Liver (tissue), 3 donors: ENCODE measurements at regions not wholly inside any gene's neighbourhood (a gene's known extent, or its start where the extent isn't known, plus 50 kb on each side); places are given as distances from the start of the nearest gene placed in this dataset.

Experiments
- ATF3 ChIP-seq: IDR thresholded peaks from 2 replicates; pipeline ENCODE4 v1.6.1; 2016; ENCODE audit warnings: antibody characterized with exemption
- CTCF ChIP-seq: fragments of 150-350 bp; IDR thresholded peaks from 2 replicates; pipeline ENCODE4 v1.5.1; 2017; ENCODE audit warnings: improper control_type of control experiment, low read depth, low read length; ENCODE audit not compliant: missing input control
- EGR1 ChIP-seq, 2 donors: IDR thresholded peaks; 2 replicates each; pipeline ENCODE4 v1.6.1; 2016 to 2018; ENCODE audit warnings: antibody characterized with exemption in 2 of 2, low read depth in 2 of 2
- FOXA1 ChIP-seq: IDR thresholded peaks from 2 replicates; pipeline ENCODE4 v1.6.1; 2016; ENCODE audit warnings: antibody characterized with exemption
- GABPA ChIP-seq, 2 donors: IDR thresholded peaks in 1 of 2; conservative IDR thresholded peaks in 1 of 2; 2 replicates each; pipeline ENCODE4 v1.6.1; 2016; ENCODE audit warnings: antibody characterized with exemption in 2 of 2, mild to moderate bottlenecking in 1 of 2, moderate library complexity in 1 of 2
- HNF4A ChIP-seq, 2 donors: conservative IDR thresholded peaks; 2 replicates each; pipeline ENCODE4 v1.6.1; 2016; ENCODE audit warnings: antibody characterized with exemption in 2 of 2, mild to moderate bottlenecking in 2 of 2
- JUND ChIP-seq, 2 donors: IDR thresholded peaks; 2 replicates each; pipeline ENCODE4 v1.6.1; 2016; ENCODE audit warnings: antibody characterized with exemption in 2 of 2
- MAX ChIP-seq: IDR thresholded peaks from 2 replicates; pipeline ENCODE4 v1.6.1; 2016; ENCODE audit warnings: antibody characterized with exemption
- RAD21 ChIP-seq, 2 donors: IDR thresholded peaks; 2 replicates each; pipeline ENCODE4 v1.6.1; 2016; ENCODE audit warnings: antibody characterized with exemption in 2 of 2, mild to moderate bottlenecking in 2 of 2
- REST ChIP-seq: IDR thresholded peaks from 2 replicates; pipeline ENCODE4 v1.6.1; 2016; ENCODE audit warnings: antibody characterized with exemption, mild to moderate bottlenecking
- RXRA ChIP-seq, 2 donors: IDR thresholded peaks; 2 replicates each; pipeline ENCODE4 v1.6.1; 2017 to 2018; ENCODE audit warnings: antibody characterized with exemption in 2 of 2, mild to moderate bottlenecking in 1 of 2
- TAF1 ChIP-seq: conservative IDR thresholded peaks from 2 replicates; pipeline ENCODE4 v1.6.1; 2016; ENCODE audit warnings: antibody characterized with exemption, mild to moderate bottlenecking
- YY1 ChIP-seq: IDR thresholded peaks from 2 replicates; pipeline ENCODE4 v1.6.1; 2016; ENCODE audit warnings: antibody characterized with exemption, mild to moderate bottlenecking
- ZBTB33 ChIP-seq: IDR thresholded peaks from 2 replicates; pipeline ENCODE4 v1.6.1; 2016; ENCODE audit warnings: antibody characterized with exemption
- donor health status: healthy.
- donor health status: healthy.

- TF ChIP-seq CTCF (no peak), ZBTB33 (no peak), JUND (IDR thresholded peaks at IDR 0.05) (no peak), HNF4A (conservative IDR thresholded peaks at IDR 0.05) (no peak), RAD21 (IDR thresholded peaks at IDR 0.05) (no peak), FOXA1 (no peak), TAF1 (no peak), EGR1 (IDR thresholded peaks at IDR 0.05; ENCODE audit: low read depth in 2 of 2) (no peak), RXRA (IDR thresholded peaks at IDR 0.05) (no peak), GABPA (IDR thresholded peaks at IDR 0.05 in 1 of 2, conservative IDR thresholded peaks at IDR 0.05 in 1 of 2) (no peak), REST (no peak), YY1 (no peak), MAX (no peak), ATF3 (no peak)
Observed at GRCh38 chr7:115349635-115350034, 427.7 kb downstream of the MDFIC start.
